ENCODE measurements at regions not wholly inside any gene's neighbourhood (a gene's known extent, or its start where the extent isn't known, plus 50 kb on each side); places are given as distances from the start of the nearest gene placed in this dataset.

GRCh38 chr20:40634891-40635290 lies 54.1 kb downstream of the MAFB start:
- no peaks in the 10 kb centered on the region for H3K36me3 ChIP-seq (ENCODE audit: low read length)
- no peaks in the 10 kb centered on the region for H3K79me2 ChIP-seq (ENCODE audit: insufficient read depth, low read length)
- H3K4me2 ChIP-seq (ENCODE audit: low read depth, low read length, poor library complexity, severe bottlenecking): no peak overlapping the region
- H3F3A ChIP-seq (ENCODE audit: insufficient read depth): no peaks in the 10 kb centered on the region
- TF ChIP-seq, protein P1, sequence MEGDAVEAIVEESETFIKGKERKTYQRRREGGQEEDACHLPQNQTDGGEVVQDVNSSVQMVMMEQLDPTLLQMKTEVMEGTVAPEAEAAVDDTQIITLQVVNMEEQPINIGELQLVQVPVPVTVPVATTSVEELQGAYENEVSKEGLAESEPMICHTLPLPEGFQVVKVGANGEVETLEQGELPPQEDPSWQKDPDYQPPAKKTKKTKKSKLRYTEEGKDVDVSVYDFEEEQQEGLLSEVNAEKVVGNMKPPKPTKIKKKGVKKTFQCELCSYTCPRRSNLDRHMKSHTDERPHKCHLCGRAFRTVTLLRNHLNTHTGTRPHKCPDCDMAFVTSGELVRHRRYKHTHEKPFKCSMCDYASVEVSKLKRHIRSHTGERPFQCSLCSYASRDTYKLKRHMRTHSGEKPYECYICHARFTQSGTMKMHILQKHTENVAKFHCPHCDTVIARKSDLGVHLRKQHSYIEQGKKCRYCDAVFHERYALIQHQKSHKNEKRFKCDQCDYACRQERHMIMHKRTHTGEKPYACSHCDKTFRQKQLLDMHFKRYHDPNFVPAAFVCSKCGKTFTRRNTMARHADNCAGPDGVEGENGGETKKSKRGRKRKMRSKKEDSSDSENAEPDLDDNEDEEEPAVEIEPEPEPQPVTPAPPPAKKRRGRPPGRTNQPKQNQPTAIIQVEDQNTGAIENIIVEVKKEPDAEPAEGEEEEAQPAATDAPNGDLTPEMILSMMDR (IDR thresholded peaks at IDR 0.05; ENCODE audit: insufficient read depth, low read length, poor library complexity, severe bottlenecking): no peak
- TF ChIP-seq EZH2phosphoT487 (conservative IDR thresholded peaks at IDR 0.05; ENCODE audit: low read length): no peak
- no peaks in the 10 kb centered on the region for H3K9me3 ChIP-seq (ENCODE audit: insufficient read depth, low read length)
- H3K9ac ChIP-seq (ENCODE audit: low read length): no peak overlapping the region
- H2AFZ ChIP-seq (ENCODE audit: low read depth, low read length, severe bottlenecking): no peak overlapping the region
- H3K4me3 ChIP-seq (ENCODE audit: insufficient read depth, low read length, poor library complexity, severe bottlenecking): no peak overlapping the region
- H3K9me2 ChIP-seq (replicated peaks; ENCODE audit: insufficient read depth, low read length): no peaks in the 10 kb centered on the region
- H3K27ac ChIP-seq (ENCODE audit: low read depth, low read length): no peak overlapping the region
- no peaks in the 10 kb centered on the region for H4K20me1 ChIP-seq (ENCODE audit: low read depth, low read length)
- H3K27me3 ChIP-seq (ENCODE audit: low read length): no peaks in the 10 kb centered on the region

- no peak overlapping the region for H2AFZ ChIP-seq (ENCODE audit: low read depth, low read length, severe bottlenecking)
- no peak overlapping the region for H3K4me2 ChIP-seq (ENCODE audit: low read depth, low read length, poor library complexity, severe bottlenecking)
- H3K27ac ChIP-seq (ENCODE audit: low read depth, low read length): no peak overlapping the region
- no peak overlapping the region for H3K4me3 ChIP-seq (ENCODE audit: insufficient read depth, low read length, poor library complexity, severe bottlenecking)
- H3F3A ChIP-seq (ENCODE audit: insufficient read depth): no peaks in the 10 kb centered on the region
- no peaks in the 10 kb centered on the region for H3K79me2 ChIP-seq (ENCODE audit: insufficient read depth, low read length)
- H3K9me3 ChIP-seq (ENCODE audit: insufficient read depth, low read length): no peaks in the 10 kb centered on the region
- H3K9ac ChIP-seq (ENCODE audit: low read length): no peak overlapping the region
- no peaks in the 10 kb centered on the region for H4K20me1 ChIP-seq (ENCODE audit: low read depth, low read length)
- TF ChIP-seq EZH2phosphoT487 (conservative IDR thresholded peaks at IDR 0.05; ENCODE audit: low read length): no peak
- TF ChIP-seq, protein P1 (IDR thresholded peaks at IDR 0.05; ENCODE audit: insufficient read depth, low read length, poor library complexity, severe bottlenecking): no peak
- no peaks in the 10 kb centered on the region for H3K27me3 ChIP-seq (ENCODE audit: low read length)
- no peaks in the 10 kb centered on the region for H3K9me2 ChIP-seq (replicated peaks; ENCODE audit: insufficient read depth, low read length)
- no peaks in the 10 kb centered on the region for H3K36me3 ChIP-seq (ENCODE audit: low read length)
Measured at GRCh38 chr20:40633123-40633850, 55.7 kb downstream of the MAFB start.

GRCh38 chr20:40632346-40632976 lies 56.6 kb downstream of the MAFB start:
- no peak overlapping the region for H3K27ac ChIP-seq (ENCODE audit: low read depth, low read length)
- no peaks in the 10 kb centered on the region for H3K79me2 ChIP-seq (ENCODE audit: insufficient read depth, low read length)
- H3K9me3 ChIP-seq (ENCODE audit: insufficient read depth, low read length): no peaks in the 10 kb centered on the region
- no peaks in the 10 kb centered on the region for H3K9me2 ChIP-seq (replicated peaks; ENCODE audit: insufficient read depth, low read length)
- H3K4me3 ChIP-seq (ENCODE audit: insufficient read depth, low read length, poor library complexity, severe bottlenecking): no peak overlapping the region
- H3K9ac ChIP-seq (ENCODE audit: low read length): no peak overlapping the region
- H3K36me3 ChIP-seq (ENCODE audit: low read length): no peaks in the 10 kb centered on the region
- H2AFZ ChIP-seq (ENCODE audit: low read depth, low read length, severe bottlenecking): no peak overlapping the region
- H4K20me1 ChIP-seq (ENCODE audit: low read depth, low read length): no peaks in the 10 kb centered on the region
- TF ChIP-seq, protein P1 (IDR thresholded peaks at IDR 0.05; ENCODE audit: insufficient read depth, low read length, poor library complexity, severe bottlenecking): no peak
- TF ChIP-seq EZH2phosphoT487 (conservative IDR thresholded peaks at IDR 0.05; ENCODE audit: low read length): no peak
- no peaks in the 10 kb centered on the region for H3F3A ChIP-seq (ENCODE audit: insufficient read depth)
- H3K27me3 ChIP-seq (ENCODE audit: low read length): no peaks in the 10 kb centered on the region
- no peak overlapping the region for H3K4me2 ChIP-seq (ENCODE audit: low read depth, low read length, poor library complexity, severe bottlenecking)

Measured in SU-DHL-6 (cell line).